CD14-positive monocyte (primary cell): ENCODE measurements at regions not wholly inside any gene's neighbourhood (a gene's known extent, or its start where the extent isn't known, plus 50 kb on each side); places are given as distances from the start of the nearest gene placed in this dataset.

Source experiments
- DNase-seq, 3 donors: peaks; one replicate each; pipeline ENCODE4 v3.0.0-alpha.2; 2011 to 2022
- H2AFZ ChIP-seq: 2 replicates; pipeline ENCODE4 v1.6.0; 2012; ENCODE audit warnings: mild to moderate bottlenecking, low read depth, low read length, inconsistent platforms; ENCODE audit not compliant: insufficient read depth, poor library complexity, severe bottlenecking
- H3K27ac ChIP-seq, 2 donors: 1 replicate in 1 of 2; 2 replicates in 1 of 2; pipeline ENCODE4 v1.5.1; 2012 to 2013; ENCODE audit warnings: low read length in 2 of 2, control low read depth in 1 of 2, inconsistent platforms in 1 of 2, low read depth in 1 of 2, mild to moderate bottlenecking in 1 of 2
- H3K27me3 ChIP-seq, 2 donors: one replicate each; pipeline versions ENCODE4 v1.6.0 to v1.6.1; 2011 to 2013; ENCODE audit warnings: low read length in 2 of 2; ENCODE audit not compliant: control insufficient read depth in 2 of 2, insufficient read depth in 2 of 2
- H3K36me3 ChIP-seq, 2 donors: replicated peaks in 1 of 2; 1 replicate in 1 of 2; 2 replicates in 1 of 2; pipeline versions ENCODE4 v1.5.1 to v1.6.1; 2012 to 2013; ENCODE audit warnings: low read length in 2 of 2, control low read depth in 1 of 2, inconsistent platforms in 1 of 2, mild to moderate bottlenecking in 1 of 2; ENCODE audit not compliant: insufficient read depth in 2 of 2, control insufficient read depth in 1 of 2
- H3K4me1 ChIP-seq, 2 donors: 1 replicate in 1 of 2; 2 replicates in 1 of 2; pipeline versions ENCODE4 v1.5.1 to v1.6.1; 2012 to 2013; ENCODE audit warnings: low read length in 2 of 2, control low read depth in 1 of 2, inconsistent platforms in 1 of 2, mild to moderate bottlenecking in 1 of 2, moderate library complexity in 1 of 2; ENCODE audit not compliant: insufficient read depth in 2 of 2, control insufficient read depth in 1 of 2
- H3K4me2 ChIP-seq: replicated peaks from 2 replicates; pipeline ENCODE3; 2012; ENCODE audit warnings: low read length, moderate library complexity, mild to moderate bottlenecking; ENCODE audit not compliant: poor library complexity, severe bottlenecking; ENCODE audit errors: extremely low read depth
- H3K4me3 ChIP-seq, 3 experiments: fragments of 200-600 bp in 1 of 3; sonication (generic) in 1 of 3; replicated peaks in 1 of 3; 1 replicate in 2 of 3; 2 replicates in 1 of 3; pipeline ENCODE4 v1.5.1; 2011 to 2013; ENCODE audit warnings: low read length in 3 of 3, mild to moderate bottlenecking in 3 of 3, control low read depth in 2 of 3, low read depth in 2 of 3, inconsistent platforms in 1 of 3, moderate library complexity in 1 of 3
- H3K79me2 ChIP-seq: 2 replicates; pipeline ENCODE4 v1.6.0; 2012; ENCODE audit warnings: mild to moderate bottlenecking, control low read depth, inconsistent platforms, low read length, moderate library complexity; ENCODE audit not compliant: insufficient read depth
- H3K9ac ChIP-seq: 2 replicates; pipeline ENCODE4 v1.6.0; 2017; ENCODE audit warnings: low read length, mild to moderate bottlenecking; ENCODE audit not compliant: insufficient read depth, poor library complexity, severe bottlenecking
- H3K9me3 ChIP-seq, 2 donors: replicated peaks in 1 of 2; 1 replicate in 1 of 2; 2 replicates in 1 of 2; pipeline versions ENCODE4 v1.5.1 to v1.6.1; 2012 to 2013; ENCODE audit warnings: low read length in 2 of 2, control low read depth in 1 of 2; ENCODE audit not compliant: control insufficient read depth in 1 of 2, insufficient read depth in 1 of 2
- H4K20me1 ChIP-seq: 2 replicates; pipeline ENCODE4 v1.6.0; 2012; ENCODE audit warnings: mild to moderate bottlenecking, low read length, control low read depth, moderate library complexity; ENCODE audit not compliant: insufficient read depth
- H3K27ac Mint-ChIP-seq, 7 donors: one replicate each; pipeline ENCODE4 v1.8.0; 2020; ENCODE audit warnings: mild to moderate bottlenecking in 7 of 7, mixed read lengths in 7 of 7, moderate library complexity in 6 of 7, inconsistent platforms in 2 of 7
- H3K27me3 Mint-ChIP-seq, 3 donors: one replicate each; pipeline ENCODE4 v1.8.0; 2021 to 2022; ENCODE audit warnings: low read depth in 3 of 3, mild to moderate bottlenecking in 3 of 3, mixed read lengths in 3 of 3, moderate library complexity in 3 of 3, inconsistent platforms in 1 of 3
- H3K36me3 Mint-ChIP-seq, 2 donors: one replicate each; pipeline ENCODE4 v1.8.0; 2020; ENCODE audit warnings: mixed read lengths in 2 of 2, inconsistent platforms in 1 of 2, mild to moderate bottlenecking in 1 of 2
- H3K4me1 Mint-ChIP-seq: one replicate; pipeline ENCODE4 v1.8.0; 2020; ENCODE audit warnings: mild to moderate bottlenecking, mixed read lengths
- H3K4me3 Mint-ChIP-seq, 2 donors: one replicate each; pipeline ENCODE4 v1.8.0; 2020; ENCODE audit warnings: mild to moderate bottlenecking in 2 of 2, mixed read lengths in 2 of 2, moderate library complexity in 1 of 2
- H3K9me3 Mint-ChIP-seq, 7 donors: one replicate each; pipeline ENCODE4 v1.8.0; 2020 to 2022; ENCODE audit warnings: mixed read lengths in 7 of 7, mild to moderate bottlenecking in 6 of 7, moderate library complexity in 6 of 7, inconsistent platforms in 2 of 7
- CTCF ChIP-seq: fragments of 200-600 bp; IDR thresholded peaks from one replicate; pipeline ENCODE4 v1.8.0; 2022; ENCODE audit warnings: antibody characterized with exemption, mild to moderate bottlenecking
- WGBS: methylation state at CpG from one replicate; pipeline ENCODE4 v1.1.5; 2013; ENCODE audit warnings: missing lambda C conversion rate; ENCODE audit not compliant: insufficient coverage; 5-methylcytosine and 5-hydroxymethylcytosine counted together
- intact Hi-C, 2 donors: fragments of 100-400 bp; cut with micrococcal nuclease; formaldehyde crosslinking; loops; one replicate each; pipeline versions ENCODE4 v1.15.0 to v1.15.1; 2023

- peaks cover 0 to 7% of the 10 kb centered on the region in 2 donors for H3K9me3 ChIP-seq
- no peak for DNase-seq
- H3K9ac ChIP-seq: no peak overlapping the region
- H3K4me2 ChIP-seq: no peak overlapping the region
- no peaks in the 10 kb centered on the region for H3K4me1 ChIP-seq
- no peaks in the 10 kb centered on the region for H3K36me3 ChIP-seq
- no peak overlapping the region for H2AFZ ChIP-seq
- no peaks in the 10 kb centered on the region for H3K27me3 ChIP-seq
- 100% methylated on average over 1 of the region's 3 CpGs for WGBS
- no peak for TF ChIP-seq CTCF
- H3K79me2 ChIP-seq: no peaks in the 10 kb centered on the region
- H3K4me1 Mint-ChIP-seq: no peaks in the 10 kb centered on the region
- H3K27ac Mint-ChIP-seq: no peak overlapping the region
- H3K4me3 Mint-ChIP-seq: no peak overlapping the region
- H3K9me3 Mint-ChIP-seq: peaks cover 0 to 8% (median 3%) of the 10 kb centered on the region in 7 donors
- intact Hi-C loops: no loop called here
- no peak overlapping the region for H3K27ac ChIP-seq
- H4K20me1 ChIP-seq: no peaks in the 10 kb centered on the region
- H3K27me3 Mint-ChIP-seq: peaks cover 3 to 6% (median 3%) of the 10 kb centered on the region in 3 donors
- no peaks in the 10 kb centered on the region for H3K36me3 Mint-ChIP-seq
- H3K4me3 ChIP-seq: no peak overlapping the region
Measured at GRCh38 chr19:31533114-31533513, 183.9 kb upstream of the TSHZ3 start.

- H3K4me3 Mint-ChIP-seq: no peak overlapping the region
- H3K27ac Mint-ChIP-seq: no peak overlapping the region
- H3K27me3 ChIP-seq: no peaks in the 10 kb centered on the region
- peaks cover 3 to 6% (median 3%) of the 10 kb centered on the region in 3 donors for H3K27me3 Mint-ChIP-seq
- no peaks in the 10 kb centered on the region for H3K79me2 ChIP-seq
- H3K4me2 ChIP-seq: no peak overlapping the region
- TF ChIP-seq CTCF: no peak
- peaks cover 0 to 11% of the 10 kb centered on the region in 2 donors for H3K9me3 ChIP-seq
- intact Hi-C loops: no loop called here
- H3K9ac ChIP-seq: no peak overlapping the region
- no peak overlapping the region for H2AFZ ChIP-seq
- H3K36me3 Mint-ChIP-seq: no peaks in the 10 kb centered on the region
- H3K4me1 Mint-ChIP-seq: no peaks in the 10 kb centered on the region
- H3K4me1 ChIP-seq: no peaks in the 10 kb centered on the region
- no peak overlapping the region for H3K4me3 ChIP-seq
- H4K20me1 ChIP-seq: no peaks in the 10 kb centered on the region
- no peaks in the 10 kb centered on the region for H3K36me3 ChIP-seq
- H3K9me3 Mint-ChIP-seq: peaks cover 0 to 15% (median 4%) of the 10 kb centered on the region in 7 donors
- DNase-seq: no peak
- H3K27ac ChIP-seq: no peak overlapping the region
Measured at GRCh38 chr19:31534231-31534630, 185.0 kb upstream of the TSHZ3 start.
